Sigmoid colon (tissue), 3 donors: ENCODE measurements at regions not wholly inside any gene's neighbourhood (a gene's known extent, or its start where the extent isn't known, plus 50 kb on each side); places are given as distances from the start of the nearest gene placed in this dataset.

ENCODE experiments used
- CTCF ChIP-seq, 4 experiments: fragments of 450-650 bp in 3 of 4; fragments of 200-600 bp in 1 of 4; IDR thresholded peaks; one replicate each; pipeline ENCODE4 v1.5.1; 2016 to 2019; ENCODE audit warnings: antibody characterized with exemption in 4 of 4, mild to moderate bottlenecking in 3 of 4, moderate library complexity in 2 of 4
- POLR2A ChIP-seq, 2 donors: fragments of 450-650 bp; IDR thresholded peaks; one replicate each; pipeline ENCODE4 v1.6.1; 2016; ENCODE audit warnings: antibody characterized with exemption in 2 of 2, mild to moderate bottlenecking in 2 of 2, moderate library complexity in 2 of 2

- no peak for TF ChIP-seq POLR2A (IDR thresholded peaks at IDR 0.05)
- TF ChIP-seq CTCF (IDR thresholded peaks at IDR 0.05) = no peak
Measured at GRCh38 chr1:2967329-2967725, 53.9 kb upstream of the ACTRT2 start.
